ENCODE measurements at regions not wholly inside any gene's neighbourhood (a gene's known extent, or its start where the extent isn't known, plus 50 kb on each side); places are given as distances from the start of the nearest gene placed in this dataset.
A peak's percentile ranks its signal among the peaks of the same experiment; 100 is the strongest.

DNA sequence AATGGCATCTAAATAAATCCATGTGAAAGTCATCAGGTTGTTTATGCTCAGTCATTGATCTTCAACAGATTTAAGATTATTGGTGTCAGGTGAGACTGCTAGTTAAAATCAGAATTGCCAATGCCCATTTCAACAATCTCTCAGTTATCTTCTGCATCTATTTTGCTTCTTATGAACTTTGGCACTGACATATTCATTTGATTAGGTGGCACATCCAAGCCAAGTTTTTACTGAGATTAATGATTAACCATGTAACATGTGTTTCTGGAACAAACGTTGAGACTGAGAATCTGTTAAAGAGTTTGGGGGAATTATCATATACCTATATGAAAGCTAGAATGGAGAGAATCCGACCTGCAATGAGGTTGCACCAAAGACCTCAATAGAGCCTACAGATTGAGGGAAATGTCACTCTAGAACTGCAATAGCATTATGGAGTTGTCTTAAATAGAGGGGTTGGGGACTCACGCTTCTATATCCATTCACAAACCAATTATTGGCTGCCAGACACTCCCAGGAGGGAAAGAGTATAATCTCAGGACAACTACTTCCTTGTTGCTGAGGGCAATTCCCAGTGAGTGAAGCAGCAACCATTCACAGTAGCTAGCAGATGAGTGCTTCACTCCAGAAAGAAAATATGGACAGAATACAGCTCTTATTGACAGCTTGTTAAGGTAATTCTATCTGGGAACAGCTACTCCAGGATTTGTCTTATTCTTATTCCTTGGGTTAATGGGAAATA lies 891.3 kb downstream of the SQOR start:
- H3K9me3 ChIP-seq (ENCODE audit: control insufficient read depth in 4 of 4, low read length in 3 of 4), result no peaks in the 10 kb centered on the region
- TF ChIP-seq HNF4A (conservative IDR thresholded peaks at IDR 0.05) (peak; percentile 67 to 75), GABPA (IDR thresholded peaks at IDR 0.05 in 1 of 2, conservative IDR thresholded peaks at IDR 0.05 in 1 of 2) (no peak), HNF4G (IDR thresholded peaks at IDR 0.05) (no peak), RAD21 (IDR thresholded peaks at IDR 0.05) (peak in 1 of 2 donors; percentile 17), SP1 (IDR thresholded peaks at IDR 0.05) (peak; percentile 16), TAF1 (conservative IDR thresholded peaks at IDR 0.05) (no peak), FOXA1 (IDR thresholded peaks at IDR 0.05) (no peak)
- TF ChIP-seq, protein P1, sequence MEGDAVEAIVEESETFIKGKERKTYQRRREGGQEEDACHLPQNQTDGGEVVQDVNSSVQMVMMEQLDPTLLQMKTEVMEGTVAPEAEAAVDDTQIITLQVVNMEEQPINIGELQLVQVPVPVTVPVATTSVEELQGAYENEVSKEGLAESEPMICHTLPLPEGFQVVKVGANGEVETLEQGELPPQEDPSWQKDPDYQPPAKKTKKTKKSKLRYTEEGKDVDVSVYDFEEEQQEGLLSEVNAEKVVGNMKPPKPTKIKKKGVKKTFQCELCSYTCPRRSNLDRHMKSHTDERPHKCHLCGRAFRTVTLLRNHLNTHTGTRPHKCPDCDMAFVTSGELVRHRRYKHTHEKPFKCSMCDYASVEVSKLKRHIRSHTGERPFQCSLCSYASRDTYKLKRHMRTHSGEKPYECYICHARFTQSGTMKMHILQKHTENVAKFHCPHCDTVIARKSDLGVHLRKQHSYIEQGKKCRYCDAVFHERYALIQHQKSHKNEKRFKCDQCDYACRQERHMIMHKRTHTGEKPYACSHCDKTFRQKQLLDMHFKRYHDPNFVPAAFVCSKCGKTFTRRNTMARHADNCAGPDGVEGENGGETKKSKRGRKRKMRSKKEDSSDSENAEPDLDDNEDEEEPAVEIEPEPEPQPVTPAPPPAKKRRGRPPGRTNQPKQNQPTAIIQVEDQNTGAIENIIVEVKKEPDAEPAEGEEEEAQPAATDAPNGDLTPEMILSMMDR (IDR thresholded peaks at IDR 0.05; ENCODE audit: low read depth, low read length, missing input control), result no peak
- TF ChIP-seq, protein P2, sequence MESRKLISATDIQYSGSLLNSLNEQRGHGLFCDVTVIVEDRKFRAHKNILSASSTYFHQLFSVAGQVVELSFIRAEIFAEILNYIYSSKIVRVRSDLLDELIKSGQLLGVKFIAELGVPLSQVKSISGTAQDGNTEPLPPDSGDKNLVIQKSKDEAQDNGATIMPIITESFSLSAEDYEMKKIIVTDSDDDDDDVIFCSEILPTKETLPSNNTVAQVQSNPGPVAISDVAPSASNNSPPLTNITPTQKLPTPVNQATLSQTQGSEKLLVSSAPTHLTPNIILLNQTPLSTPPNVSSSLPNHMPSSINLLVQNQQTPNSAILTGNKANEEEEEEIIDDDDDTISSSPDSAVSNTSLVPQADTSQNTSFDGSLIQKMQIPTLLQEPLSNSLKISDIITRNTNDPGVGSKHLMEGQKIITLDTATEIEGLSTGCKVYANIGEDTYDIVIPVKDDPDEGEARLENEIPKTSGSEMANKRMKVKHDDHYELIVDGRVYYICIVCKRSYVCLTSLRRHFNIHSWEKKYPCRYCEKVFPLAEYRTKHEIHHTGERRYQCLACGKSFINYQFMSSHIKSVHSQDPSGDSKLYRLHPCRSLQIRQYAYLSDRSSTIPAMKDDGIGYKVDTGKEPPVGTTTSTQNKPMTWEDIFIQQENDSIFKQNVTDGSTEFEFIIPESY (IDR thresholded peaks at IDR 0.05), result no peak
- 40% methylated on average over 3 of the region's 3 CpGs for WGBS
- no peak overlapping the region for H3K9ac ChIP-seq (ENCODE audit: low read depth in 1 of 2, low read length in 2 of 2)
- H3K27me3 ChIP-seq (ENCODE audit: control insufficient read depth in 4 of 4, insufficient read depth in 4 of 4, low read length in 3 of 4), result no peaks in the 10 kb centered on the region
- H3K36me3 ChIP-seq (ENCODE audit: control insufficient read depth in 4 of 4, insufficient read depth in 3 of 4, low read depth in 1 of 4, low read length in 3 of 4), result no peaks in the 10 kb centered on the region
- no peak for DNase-seq (ENCODE audit: low spot score)
- H3K4me1 ChIP-seq (ENCODE audit: control insufficient read depth in 4 of 4, insufficient read depth in 4 of 4, low read length in 3 of 4), result peaks cover 2 to 10% (median 8%) of the 10 kb centered on the region in 4 donors
- no peak overlapping the region for H3K4me3 ChIP-seq (ENCODE audit: low read depth in 1 of 3, low read length in 3 of 3)
- H3K27ac ChIP-seq (ENCODE audit: low read depth in 1 of 2, low read length in 2 of 2), result peak overlapping the region in 1 of 2 donors; percentile 17

DNA sequence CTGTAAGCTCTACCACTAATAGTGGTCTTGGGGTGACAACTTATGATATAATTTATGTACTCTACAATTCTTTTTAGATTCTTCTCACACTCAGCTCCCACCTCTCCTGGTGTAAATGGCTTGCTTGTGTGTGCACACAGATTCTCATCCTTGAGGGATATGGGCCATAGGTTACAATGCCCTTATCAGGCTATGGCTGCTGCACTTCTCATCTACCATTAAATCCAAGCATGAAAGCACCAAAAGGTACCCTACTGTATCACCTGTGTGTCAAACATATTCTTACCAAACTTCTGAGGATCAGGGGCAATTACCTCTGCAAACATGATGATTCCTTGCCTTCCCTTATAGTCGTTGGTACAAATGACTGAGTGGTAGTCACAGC lies 891.9 kb downstream of the SQOR start:
- Histone ChIP-seq H3K27me3 (ENCODE audit: control insufficient read depth in 4 of 4, insufficient read depth in 4 of 4, low read length in 3 of 4) (no peaks in the 10 kb centered on the region), H3K9me3 (ENCODE audit: control insufficient read depth in 4 of 4, low read length in 3 of 4) (no peaks in the 10 kb centered on the region), H3K4me1 (ENCODE audit: control insufficient read depth in 4 of 4, insufficient read depth in 4 of 4, low read length in 3 of 4) (peaks cover 2 to 10% (median 8%) of the 10 kb centered on the region in 4 donors), H3K27ac (ENCODE audit: low read depth in 1 of 2, low read length in 2 of 2) (no peak overlapping the region), H3K9ac (ENCODE audit: low read depth in 1 of 2, low read length in 2 of 2) (no peak overlapping the region), H3K4me3 (ENCODE audit: low read depth in 1 of 3, low read length in 3 of 3) (no peak overlapping the region), H3K36me3 (ENCODE audit: control insufficient read depth in 4 of 4, insufficient read depth in 3 of 4, low read depth in 1 of 4, low read length in 3 of 4) (no peaks in the 10 kb centered on the region)
- WGBS, result 71% methylated on average over 1 of the region's 1 CpG
- TF ChIP-seq FOXA2 (IDR thresholded peaks at IDR 0.05), result no peak
- no peak for TF ChIP-seq TAF1 (conservative IDR thresholded peaks at IDR 0.05)
- no peak for TF ChIP-seq RXRA (IDR thresholded peaks at IDR 0.05)
- TF ChIP-seq, protein P3, sequence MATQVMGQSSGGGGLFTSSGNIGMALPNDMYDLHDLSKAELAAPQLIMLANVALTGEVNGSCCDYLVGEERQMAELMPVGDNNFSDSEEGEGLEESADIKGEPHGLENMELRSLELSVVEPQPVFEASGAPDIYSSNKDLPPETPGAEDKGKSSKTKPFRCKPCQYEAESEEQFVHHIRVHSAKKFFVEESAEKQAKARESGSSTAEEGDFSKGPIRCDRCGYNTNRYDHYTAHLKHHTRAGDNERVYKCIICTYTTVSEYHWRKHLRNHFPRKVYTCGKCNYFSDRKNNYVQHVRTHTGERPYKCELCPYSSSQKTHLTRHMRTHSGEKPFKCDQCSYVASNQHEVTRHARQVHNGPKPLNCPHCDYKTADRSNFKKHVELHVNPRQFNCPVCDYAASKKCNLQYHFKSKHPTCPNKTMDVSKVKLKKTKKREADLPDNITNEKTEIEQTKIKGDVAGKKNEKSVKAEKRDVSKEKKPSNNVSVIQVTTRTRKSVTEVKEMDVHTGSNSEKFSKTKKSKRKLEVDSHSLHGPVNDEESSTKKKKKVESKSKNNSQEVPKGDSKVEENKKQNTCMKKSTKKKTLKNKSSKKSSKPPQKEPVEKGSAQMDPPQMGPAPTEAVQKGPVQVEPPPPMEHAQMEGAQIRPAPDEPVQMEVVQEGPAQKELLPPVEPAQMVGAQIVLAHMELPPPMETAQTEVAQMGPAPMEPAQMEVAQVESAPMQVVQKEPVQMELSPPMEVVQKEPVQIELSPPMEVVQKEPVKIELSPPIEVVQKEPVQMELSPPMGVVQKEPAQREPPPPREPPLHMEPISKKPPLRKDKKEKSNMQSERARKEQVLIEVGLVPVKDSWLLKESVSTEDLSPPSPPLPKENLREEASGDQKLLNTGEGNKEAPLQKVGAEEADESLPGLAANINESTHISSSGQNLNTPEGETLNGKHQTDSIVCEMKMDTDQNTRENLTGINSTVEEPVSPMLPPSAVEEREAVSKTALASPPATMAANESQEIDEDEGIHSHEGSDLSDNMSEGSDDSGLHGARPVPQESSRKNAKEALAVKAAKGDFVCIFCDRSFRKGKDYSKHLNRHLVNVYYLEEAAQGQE (IDR thresholded peaks at IDR 0.05), result no peak
- TF ChIP-seq, protein P4, sequence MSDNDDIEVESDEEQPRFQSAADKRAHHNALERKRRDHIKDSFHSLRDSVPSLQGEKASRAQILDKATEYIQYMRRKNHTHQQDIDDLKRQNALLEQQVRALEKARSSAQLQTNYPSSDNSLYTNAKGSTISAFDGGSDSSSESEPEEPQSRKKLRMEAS (IDR thresholded peaks at IDR 0.05), result no peak
- TF ChIP-seq HNF4A (conservative IDR thresholded peaks at IDR 0.05), result no peak
- no peak for TF ChIP-seq HNF4G (IDR thresholded peaks at IDR 0.05)
- no peak for TF ChIP-seq SP1 (IDR thresholded peaks at IDR 0.05)
- TF ChIP-seq EGR1 (IDR thresholded peaks at IDR 0.05; ENCODE audit: low read depth in 2 of 2), result no peak
- no peak for TF ChIP-seq YY1 (IDR thresholded peaks at IDR 0.05)
- TF ChIP-seq, protein P2 (IDR thresholded peaks at IDR 0.05), result no peak
- TF ChIP-seq, protein P5, sequence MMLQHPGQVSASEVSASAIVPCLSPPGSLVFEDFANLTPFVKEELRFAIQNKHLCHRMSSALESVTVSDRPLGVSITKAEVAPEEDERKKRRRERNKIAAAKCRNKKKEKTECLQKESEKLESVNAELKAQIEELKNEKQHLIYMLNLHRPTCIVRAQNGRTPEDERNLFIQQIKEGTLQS (IDR thresholded peaks at IDR 0.05), result no peak
- no peak for TF ChIP-seq FOXA1 (IDR thresholded peaks at IDR 0.05)
- no peak for TF ChIP-seq NR2F2 (IDR thresholded peaks at IDR 0.05)
- TF ChIP-seq RAD21 (IDR thresholded peaks at IDR 0.05), result no peak
- TF ChIP-seq GABPA (IDR thresholded peaks at IDR 0.05 in 1 of 2, conservative IDR thresholded peaks at IDR 0.05 in 1 of 2), result no peak
- DNase-seq (ENCODE audit: low spot score), result no peak
